Suppressor macrophage treated with lipopolysaccharide for 4 hours (primary cell): ENCODE measurements at regions not wholly inside any gene's neighbourhood (a gene's known extent, or its start where the extent isn't known, plus 50 kb on each side); places are given as distances from the start of the nearest gene placed in this dataset.
A peak's percentile ranks its signal among the peaks of the same experiment; 100 is the strongest.
"Not testable (repeated sequence)": the region's sequence is repeated elsewhere in the genome, so short reads cannot be mapped to it uniquely, and the experiment has no call there.

Source experiments
- DNase-seq: peaks from one replicate; pipeline ENCODE4 v3.0.0-alpha.2; 2020

- DNase-seq: not testable (repeated sequence)
These were observed 121.7 kb downstream of the ATP6V0E2 start for GRCh38 chr7:149995369-149996026.

GRCh38 chr7:150000780-150001599, 127.2 kb downstream of the ATP6V0E2 start:
- DNase-seq: not testable (repeated sequence)

DNA sequence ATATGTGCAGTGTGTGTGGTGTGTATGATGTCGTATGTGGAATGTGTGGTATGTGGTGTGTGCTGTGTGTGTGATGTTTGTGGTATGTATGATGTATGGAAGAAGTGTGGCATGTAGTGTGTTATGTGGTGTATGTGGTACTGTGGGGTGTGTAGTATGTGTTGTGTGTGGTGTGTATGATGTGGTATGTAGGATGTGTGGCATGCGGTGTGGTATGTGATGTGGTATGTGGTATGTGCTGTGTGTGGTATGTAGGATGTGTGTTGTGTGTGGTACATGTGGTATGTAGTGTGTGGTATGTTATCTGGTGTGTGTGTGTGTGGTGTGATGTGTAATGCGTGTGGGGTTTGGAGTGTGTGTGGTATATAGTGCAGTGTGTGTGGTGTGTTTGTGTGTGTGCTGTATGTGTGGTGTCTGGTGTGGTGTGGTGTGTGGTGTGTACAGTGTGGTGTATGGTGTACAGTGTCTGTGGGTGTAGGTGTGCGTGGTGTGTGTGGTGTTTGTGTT, 129.6 kb downstream of the ATP6V0E2 start:
- no peak for DNase-seq

GRCh38 chr7:150003973-150004372, 130.2 kb downstream of the ATP6V0E2 start:
- DNase-seq: not testable (repeated sequence)

DNA sequence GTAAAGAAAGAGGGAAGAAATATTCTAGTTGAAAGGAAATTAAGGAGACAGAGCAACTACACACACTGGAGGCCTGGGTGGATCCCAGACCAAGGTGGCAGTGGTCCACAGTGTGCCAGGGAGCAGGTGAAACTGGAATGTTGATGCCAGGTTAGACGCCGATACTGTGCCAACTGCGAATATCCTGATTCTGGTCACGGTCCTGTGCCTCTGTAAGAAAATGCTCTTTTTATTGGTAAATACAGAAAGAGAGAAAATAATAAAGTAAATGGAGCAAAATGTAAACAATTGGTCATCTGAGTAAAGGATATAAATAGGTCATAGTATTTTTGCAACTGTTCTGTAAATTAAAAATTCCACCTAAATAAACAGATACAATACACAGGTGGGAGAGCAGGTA, 131.1 kb downstream of the ATP6V0E2 start:
- not testable (repeated sequence) for DNase-seq

DNA sequence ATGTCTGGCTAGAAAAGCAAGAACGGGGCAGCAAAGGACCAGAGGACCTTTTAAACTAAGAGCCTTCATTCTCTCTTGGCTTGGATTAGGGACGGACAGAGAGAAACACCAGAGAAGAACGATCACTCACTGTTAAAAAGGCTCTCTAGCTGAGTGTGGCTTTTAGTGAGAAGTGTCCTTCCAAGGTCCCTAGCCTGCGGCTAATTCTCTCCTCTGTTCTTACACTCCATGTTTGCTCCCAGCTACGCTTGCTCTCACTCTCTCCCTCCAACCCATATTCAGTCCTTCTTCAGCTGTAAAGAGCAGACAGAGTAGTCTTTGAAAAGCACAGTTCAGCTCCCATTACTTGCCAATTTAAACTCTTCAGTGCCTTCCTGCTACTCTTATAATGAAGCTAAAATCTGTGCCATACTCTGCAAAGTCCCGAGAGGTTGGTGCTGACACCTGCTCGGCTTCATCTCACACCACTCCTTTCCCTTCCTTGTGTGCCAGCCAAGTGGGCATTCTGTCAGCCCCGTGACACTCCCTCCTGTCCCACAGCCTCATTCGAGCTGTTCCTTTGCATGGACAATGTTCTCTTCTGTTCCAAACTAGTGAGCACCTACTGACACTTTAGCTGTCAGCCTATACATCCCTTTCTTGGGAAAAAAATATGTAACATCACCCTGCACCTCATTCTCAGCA, 136.0 kb downstream of the ATP6V0E2 start:
- not testable (repeated sequence) for DNase-seq

GRCh38 chr7:150016651-150017189, 143.0 kb downstream of the ATP6V0E2 start:
- DNase-seq: not testable (repeated sequence)

DNA sequence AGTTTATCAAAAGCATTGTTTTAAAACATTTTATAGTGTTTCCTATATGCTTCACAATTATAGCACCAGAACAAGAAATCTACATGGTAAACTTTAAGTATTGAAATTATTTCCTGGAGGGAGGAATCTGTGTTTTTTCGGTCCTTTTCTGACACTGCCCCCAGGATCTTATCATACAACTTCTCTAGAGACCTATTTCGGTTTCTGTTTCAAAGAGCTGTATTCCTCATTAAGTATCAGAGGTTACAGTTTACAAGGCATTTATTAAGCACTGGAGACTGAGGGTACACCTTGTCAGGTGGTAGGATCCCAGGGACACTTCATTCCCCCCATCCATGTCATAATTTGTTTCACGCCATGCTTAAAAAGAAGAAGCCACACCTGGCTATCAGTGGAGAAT, 146.4 kb downstream of the ATP6V0E2 start:
- DNase-seq: not testable (repeated sequence)

DNA sequence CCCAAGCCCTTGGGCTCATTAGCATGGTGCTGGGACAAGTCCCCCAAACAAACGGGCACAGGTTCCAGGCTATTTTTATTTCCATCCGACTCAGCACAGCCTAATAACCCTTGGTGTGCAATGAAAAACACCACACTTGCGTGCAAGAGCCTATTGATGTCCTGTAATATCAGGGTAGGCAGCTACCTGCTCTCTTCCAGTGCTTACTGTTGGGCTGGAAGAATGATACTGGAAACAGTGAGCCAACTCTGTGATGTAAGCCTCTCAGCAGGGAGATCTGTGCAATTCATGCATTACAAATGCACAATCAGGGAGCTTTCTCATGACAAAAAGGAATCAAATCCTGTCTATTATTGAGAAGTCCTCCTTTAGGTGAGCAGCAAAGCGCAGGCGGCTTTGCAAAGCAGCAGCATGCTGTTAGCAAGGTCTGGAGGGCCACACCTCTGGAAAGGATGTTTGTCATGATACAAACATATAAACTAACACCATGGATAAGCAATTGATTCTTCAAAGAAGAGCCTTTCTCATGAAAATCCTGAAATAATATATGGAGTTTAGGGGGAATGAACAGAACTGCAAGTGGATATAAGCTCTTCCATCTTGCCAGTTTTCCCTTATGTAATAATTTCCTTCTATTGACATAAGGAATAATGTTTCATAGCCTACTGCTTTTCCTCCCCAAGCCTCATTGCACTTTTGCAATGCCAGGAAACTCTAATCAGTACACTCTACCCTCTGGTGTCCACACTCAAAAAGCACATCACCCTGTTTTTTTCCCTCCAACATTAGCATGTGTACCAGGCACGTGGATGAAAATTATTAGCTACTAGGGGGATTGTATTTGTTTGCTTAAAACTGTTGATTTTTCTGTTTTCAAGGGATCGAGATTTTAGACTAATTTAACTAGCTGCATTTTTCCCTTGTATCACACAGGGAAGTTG, 151.1 kb downstream of the ATP6V0E2 start:
- DNase-seq: not testable (repeated sequence)

DNA sequence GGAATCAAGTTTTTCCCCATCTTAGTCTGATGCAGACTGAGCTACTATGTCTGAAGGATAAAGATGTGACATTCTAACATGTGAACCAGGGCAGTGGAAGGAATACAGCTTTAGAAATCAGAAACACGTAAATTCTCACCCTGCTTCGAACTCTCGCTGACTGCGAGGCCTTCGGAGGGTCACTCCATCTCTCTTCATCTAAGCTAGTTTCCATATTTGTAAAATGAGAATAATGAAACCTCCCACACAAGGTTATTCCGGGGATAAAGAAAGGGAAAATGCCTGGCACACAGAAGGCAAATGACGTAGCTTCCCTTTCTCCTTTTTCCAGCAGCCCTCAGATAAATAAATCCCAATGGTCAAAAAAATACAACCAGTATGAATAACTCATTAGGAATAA, 152.0 kb downstream of the ATP6V0E2 start:
- DNase-seq: not testable (repeated sequence)

- DNase-seq: not testable (repeated sequence)
These were observed 154.7 kb downstream of the ATP6V0E2 start for GRCh38 chr7:150028344-150029012.

DNA sequence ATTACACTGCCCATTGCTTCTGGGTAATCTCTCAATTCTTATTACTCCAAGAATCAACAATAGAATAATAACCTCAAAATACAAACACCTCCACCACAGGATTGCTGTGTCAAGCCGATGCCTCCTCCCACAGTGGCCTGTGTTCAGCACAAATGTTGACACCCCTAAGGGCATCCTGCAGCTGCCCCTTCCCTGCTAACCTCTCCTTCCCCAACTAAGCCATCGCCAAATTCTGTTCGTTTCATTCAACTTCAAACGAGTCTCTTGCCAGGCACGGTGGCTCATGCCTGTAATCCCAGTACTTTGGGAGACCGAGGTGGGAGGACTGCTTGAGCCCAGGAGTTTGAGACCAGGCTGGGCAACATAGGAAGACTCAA, 155.2 kb downstream of the ATP6V0E2 start:
- DNase-seq: not testable (repeated sequence)

DNA sequence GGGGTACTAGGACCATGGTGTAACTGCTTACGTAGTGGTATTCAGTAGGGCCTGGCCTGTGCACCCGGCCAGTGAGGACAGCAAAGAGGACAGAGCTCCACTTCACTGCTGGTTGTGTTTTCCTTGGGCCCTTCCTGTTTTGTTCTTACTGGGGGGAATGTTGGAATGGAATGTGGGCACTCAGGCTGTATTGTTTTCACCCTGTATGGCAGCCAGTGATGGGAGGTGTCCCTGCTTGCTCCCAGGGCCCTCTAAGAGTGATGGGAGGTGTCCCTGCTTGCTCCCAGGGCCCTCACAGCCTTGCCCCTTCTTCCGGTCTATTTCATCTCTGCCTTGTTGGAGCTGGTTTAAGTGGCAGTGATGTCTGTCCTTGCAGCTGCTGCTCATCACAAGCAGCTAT, 158.0 kb downstream of the ATP6V0E2 start:
- DNase-seq: not testable (repeated sequence)

- not testable (repeated sequence) for DNase-seq
These were observed 159.9 kb downstream of the ATP6V0E2 start for GRCh38 chr7:150033711-150034110.

- DNase-seq: not testable (repeated sequence)
These were observed 162.0 kb downstream of the ATP6V0E2 start for GRCh38 chr7:150035769-150036168.

DNA sequence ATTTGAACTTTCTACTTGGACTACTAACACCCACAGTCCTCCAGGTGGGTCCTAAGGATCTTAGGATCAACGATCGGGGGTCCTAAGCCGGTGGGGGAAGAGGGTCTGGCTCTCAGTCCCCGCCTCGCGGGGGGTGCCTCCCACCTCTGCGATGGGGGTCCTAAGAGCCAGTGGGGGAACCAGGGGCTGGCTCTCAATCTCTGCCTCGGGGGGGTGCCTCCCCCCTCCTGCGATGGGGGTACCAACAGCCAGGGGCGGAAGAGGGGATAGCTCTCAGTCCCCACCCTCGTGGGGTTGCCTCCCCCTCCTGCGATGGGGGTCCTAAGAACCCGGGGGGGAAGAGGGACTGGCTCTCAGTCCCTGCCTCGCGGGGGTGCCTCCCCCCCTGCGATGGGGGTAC, 165.3 kb downstream of the ATP6V0E2 start:
- DNase-seq: not testable (repeated sequence)

DNA sequence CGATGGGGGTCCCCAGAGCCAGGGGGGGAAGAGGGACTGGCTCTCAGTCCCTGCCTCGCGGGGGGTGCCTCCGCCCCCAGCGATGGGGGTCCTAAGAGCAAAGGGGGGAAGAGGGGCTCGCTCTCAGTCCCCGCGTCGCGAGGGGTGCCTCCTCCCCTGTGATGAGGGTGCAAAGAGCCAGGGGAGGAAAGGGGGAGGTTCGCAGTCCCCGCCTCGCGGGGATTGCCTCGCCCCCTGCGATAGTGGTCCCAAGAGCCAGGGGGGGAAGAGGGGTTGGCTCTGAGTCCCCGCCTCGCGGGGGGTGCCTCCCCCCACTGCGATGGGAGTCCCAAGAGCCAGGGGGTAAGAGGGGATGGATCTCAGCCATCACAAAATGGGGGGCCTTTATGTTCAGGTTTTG, 168.5 kb downstream of the ATP6V0E2 start:
- not testable (repeated sequence) for DNase-seq

GRCh38 chr7:150044771-150045170, 171.0 kb downstream of the ATP6V0E2 start:
- DNase-seq: peak; percentile 7

GRCh38 chr7:150045596-150045995, 171.8 kb downstream of the ATP6V0E2 start:
- not testable (repeated sequence) for DNase-seq

- not testable (repeated sequence) for DNase-seq
These were observed 172.8 kb downstream of the ATP6V0E2 start for GRCh38 chr7:150046290-150047194.
